ELF-1 (cell line): ENCODE measurements at regions not wholly inside any gene's neighbourhood (a gene's known extent, or its start where the extent isn't known, plus 50 kb on each side); places are given as distances from the start of the nearest gene placed in this dataset.
A peak's percentile ranks its signal among the peaks of the same experiment; 100 is the strongest.

Experiments
- DNase-seq: peaks from one replicate; pipeline ENCODE4 v3.0.0-alpha.2; 2016; ENCODE audit warnings: low read depth, low spot score

DNA sequence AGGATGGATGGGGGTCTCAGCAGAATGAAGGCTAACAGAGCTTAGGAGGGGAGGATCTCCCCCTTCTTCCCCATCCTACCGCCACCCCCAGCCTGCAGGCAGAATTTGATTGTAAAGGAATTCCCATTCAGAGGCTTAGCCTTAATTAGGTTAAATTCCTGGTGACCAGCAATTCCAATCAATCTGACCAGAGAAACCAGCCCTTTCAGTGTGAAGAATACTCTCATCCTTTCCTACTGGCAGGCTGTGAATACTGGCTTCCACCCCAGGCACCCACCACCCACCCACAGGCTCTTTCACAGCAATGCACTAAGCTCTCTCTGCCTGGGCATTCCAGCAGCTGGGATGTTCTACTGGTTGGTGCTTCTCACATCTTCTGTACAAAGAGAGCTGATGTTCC is 137.9 kb upstream of the LYZL1 start:
- peak; percentile 68 for DNase-seq

DNA sequence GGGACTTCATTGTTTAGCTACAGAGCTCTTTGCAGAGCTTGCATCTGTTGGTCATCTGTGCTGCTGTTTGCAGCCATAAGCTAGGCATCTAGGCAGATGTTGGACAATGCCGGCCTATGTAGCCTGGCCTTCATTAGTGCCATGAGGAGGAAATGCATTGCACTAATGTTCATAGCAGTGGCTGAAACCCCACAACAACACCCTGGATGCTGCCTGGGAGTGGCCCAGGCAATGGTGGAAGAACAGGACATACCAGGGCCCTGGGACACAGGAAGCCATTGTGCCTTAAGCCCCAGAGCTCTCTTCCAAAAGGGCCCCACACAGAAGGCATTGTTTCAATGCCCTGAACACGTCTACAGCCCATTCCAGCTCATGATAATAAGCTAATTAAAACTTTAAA is 131.5 kb upstream of the LYZL1 start:
- DNase-seq: no peak

DNA sequence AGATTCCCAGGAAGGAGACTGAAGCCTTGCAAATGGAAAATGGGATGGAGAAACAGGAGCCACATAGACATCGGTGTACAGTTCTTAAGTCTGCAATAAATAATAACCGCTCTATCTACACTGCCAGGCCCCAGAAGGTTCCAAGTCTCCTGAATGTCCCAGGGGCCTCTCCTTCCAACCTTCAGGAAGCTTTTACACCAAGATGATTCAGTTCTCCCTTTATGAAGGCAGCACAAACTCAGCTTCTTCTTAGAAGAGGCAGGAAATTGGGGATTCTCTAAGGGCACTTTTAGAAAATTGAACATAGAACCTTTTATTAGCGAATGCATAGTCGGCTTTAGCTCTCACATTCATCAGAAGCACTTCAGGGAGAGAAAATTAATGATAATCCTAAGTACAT is 130.8 kb upstream of the LYZL1 start:
- no peak for DNase-seq

DNA sequence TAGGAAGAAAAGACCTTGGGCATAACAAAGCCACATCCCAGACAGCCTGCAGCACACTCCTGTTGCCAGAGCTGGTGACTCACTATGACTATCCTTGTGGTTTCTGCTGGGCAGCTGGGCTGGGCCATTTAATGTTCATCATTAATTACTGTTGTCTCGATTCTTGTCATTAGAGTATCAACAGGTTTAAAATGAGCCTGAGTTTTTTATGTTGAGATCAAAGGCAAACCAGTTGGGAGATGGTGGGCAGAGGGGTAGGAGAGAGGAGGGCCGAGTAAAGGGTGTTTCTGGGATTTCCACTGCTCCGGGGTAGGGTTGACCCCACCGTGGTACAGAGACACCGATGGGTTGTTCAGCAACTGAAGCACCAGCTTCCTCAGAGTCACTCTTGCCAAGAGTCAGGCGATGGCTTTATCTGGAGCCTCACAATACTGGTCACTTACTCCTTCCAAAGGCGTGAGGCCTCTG is 128.7 kb upstream of the LYZL1 start:
- DNase-seq: peak; percentile 88

DNA sequence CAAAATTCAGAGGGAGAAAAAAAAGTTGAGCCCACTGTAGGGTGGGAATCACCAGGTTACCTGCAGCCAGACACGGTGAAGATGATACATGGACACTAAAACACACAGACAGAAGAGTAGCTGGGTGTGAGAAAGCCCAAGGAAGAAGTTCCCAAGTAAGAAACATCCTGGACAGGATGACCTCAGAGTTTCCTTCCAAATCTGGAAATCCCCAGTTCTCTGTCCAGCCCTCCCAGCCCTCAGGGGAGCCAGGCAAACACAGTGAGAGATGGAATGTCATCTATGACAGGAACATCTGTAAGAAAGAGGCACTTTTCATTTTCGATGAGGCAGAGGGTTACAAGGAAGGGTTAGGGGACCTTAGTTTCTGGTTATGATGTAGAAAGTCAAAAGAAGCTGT is 125.1 kb upstream of the LYZL1 start:
- peak; percentile 15 for DNase-seq

DNA sequence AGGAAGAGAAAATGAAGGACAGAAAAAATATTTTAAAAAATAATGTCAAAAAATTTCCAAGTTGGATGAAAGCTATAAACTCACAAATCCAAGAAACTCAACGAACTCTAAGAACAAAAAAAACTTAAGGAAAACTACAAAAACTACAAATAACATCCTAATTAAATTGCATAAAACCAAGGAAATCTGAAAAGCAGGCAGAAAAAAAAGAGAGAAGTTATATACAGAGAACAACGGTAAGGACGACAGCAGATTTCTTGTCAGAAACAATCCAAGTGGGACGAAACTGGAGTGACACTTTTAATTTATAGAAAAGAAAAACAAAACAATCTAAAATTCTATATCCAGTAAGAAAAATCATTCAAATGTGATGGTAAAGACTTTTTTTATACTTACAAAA is 122.2 kb upstream of the LYZL1 start:
- DNase-seq: no peak

DNA sequence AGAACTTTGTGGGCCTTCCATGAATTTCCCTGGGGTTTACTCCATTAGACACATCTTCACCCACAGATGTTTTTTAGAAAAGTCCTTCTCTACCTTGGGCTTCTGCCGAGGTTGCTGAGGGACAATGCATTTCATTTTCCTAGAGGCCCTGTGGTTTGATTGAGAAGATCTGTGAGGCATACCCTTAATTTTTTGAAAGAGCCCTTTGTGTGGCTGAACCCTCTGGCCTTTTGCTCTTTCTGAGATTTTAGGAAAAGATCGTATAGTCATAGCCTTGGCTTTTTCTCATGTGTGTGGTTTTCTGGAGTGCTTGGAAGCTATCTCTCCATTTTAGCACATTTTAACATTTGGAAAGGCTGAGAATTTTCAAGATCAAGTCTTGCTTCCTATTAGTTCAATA is 119.8 kb upstream of the LYZL1 start:
- DNase-seq: no peak

DNA sequence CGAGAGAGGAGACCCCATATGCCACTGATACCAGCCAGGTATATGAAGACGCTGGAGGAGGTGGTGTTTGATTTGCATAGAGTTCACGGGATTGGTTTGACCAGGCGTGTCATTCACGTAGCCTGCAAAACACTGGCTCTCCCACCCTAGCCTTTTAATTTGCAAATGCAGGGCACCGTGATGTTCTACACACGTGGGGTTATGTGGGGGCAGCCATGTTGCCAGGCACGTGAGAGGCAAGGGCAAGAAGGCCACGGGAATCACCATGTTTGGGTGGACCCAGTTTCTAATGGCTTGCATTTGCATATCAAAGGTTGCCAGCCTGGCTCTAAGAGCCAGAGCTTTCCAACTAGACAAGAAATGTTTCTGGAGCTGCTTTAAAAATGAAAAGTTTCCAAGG is 117.2 kb upstream of the LYZL1 start:
- no peak for DNase-seq

DNA sequence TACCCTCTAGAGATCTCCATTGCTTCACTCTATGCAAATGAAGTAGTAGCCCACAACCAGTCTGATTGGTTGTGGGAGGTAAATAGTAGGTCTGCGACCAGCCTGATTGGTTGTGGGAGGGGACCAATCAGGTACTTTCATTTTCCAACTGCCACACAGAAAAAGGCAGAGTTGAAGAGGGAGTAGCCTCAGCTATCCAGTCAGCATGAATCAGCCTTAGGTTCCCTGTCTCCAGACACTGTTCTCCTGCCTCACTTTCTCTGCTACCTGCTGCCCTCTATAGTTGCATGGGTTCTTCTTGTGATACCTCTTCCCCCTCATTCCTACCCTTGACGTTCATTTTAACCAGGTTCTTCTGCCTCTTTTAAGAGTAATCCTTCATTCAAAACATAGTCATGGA is 114.5 kb upstream of the LYZL1 start:
- DNase-seq: no peak

DNA sequence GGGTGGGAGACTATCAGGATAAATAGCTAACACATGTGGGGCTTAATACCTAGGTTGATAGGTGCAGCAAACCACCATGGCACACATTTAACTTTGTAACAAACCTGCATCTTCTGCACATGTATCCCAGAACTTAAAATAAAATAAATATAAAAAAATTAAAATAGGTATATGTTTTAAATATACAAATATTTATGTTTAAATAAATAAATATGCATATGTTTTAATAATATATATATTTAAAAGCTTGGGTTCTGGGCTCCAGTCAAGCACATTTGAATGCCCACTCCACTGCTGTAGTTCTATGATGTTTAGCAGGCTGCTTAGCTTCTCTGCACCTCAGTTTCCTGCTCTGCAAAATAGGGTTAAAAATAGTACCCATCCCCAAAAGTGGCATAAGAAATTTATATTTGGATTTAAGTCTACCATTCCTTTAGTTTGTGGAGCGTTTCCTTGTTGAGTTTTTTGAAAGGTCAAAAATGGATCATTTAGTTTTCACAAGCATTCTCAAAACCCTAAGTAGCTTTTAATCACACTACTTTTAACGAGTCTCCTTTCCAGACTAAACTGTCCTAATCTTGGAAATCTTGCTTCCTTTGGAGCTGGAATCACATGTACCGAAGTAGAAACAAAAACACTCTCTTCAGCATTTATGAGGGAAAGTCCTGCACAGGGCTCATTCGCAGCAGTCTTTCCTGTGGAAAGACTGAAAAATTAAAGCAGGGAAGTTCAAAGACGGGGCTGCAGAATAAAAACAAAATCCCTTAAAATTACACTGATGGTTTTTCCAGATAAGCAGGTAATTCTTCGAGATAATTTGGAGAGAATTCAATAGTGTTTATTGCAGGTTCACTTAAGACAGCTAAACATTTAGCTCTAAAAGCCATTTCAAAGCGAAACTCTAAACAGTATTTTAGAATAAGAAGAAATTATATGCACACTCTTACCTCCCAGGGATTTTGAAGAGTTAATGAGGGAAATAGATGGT is 111.7 kb upstream of the LYZL1 start:
- DNase-seq: no peak

DNA sequence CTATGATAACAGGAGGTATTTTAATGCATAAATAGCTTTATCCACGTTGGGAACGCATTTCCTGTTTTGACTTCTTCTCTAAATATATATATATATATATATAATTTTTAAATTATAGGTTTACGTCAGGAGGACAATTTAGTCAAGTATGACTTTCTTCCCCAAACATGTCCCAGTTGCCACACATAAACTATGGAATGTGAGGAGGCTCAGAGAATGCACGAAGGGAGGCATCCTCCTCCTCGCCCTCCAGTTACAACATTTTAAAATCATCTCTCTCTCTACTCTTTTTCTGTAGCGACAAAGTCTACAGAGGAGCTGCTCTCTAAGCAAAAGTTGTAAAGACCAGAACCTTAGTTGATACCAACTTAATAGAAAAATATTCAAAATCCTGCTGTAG is 106.9 kb upstream of the LYZL1 start:
- DNase-seq: no peak

DNA sequence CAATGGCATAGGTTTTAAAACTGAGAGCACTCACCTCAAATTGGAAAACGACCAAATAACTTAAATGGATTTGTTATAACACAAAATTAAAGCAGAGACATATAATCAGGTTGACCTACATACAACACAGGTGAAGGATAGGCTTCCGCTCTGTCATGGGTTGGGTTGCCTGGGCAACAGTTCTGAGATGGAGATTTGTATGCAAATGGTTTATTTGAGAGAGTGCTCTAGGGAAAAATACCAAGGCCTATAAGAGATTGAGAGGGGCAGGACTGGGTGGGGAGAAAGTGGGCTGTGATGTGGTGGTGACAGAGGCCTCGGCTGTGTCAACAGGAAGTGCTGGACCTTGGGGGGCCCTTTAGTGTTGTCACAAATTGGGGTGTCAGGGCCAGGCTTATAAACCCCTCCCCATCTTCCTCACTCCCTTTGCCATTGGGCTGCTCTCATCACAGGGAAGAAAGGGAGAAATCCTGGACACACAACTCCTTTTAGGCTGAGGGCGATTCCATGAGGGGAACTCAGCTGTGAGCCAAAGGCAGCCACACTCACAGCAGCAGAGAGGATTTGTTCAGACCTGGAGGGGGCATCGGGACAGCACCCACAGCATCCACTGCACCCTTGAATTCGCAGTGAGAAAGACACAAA is 105.4 kb upstream of the LYZL1 start:
- no peak for DNase-seq

DNA sequence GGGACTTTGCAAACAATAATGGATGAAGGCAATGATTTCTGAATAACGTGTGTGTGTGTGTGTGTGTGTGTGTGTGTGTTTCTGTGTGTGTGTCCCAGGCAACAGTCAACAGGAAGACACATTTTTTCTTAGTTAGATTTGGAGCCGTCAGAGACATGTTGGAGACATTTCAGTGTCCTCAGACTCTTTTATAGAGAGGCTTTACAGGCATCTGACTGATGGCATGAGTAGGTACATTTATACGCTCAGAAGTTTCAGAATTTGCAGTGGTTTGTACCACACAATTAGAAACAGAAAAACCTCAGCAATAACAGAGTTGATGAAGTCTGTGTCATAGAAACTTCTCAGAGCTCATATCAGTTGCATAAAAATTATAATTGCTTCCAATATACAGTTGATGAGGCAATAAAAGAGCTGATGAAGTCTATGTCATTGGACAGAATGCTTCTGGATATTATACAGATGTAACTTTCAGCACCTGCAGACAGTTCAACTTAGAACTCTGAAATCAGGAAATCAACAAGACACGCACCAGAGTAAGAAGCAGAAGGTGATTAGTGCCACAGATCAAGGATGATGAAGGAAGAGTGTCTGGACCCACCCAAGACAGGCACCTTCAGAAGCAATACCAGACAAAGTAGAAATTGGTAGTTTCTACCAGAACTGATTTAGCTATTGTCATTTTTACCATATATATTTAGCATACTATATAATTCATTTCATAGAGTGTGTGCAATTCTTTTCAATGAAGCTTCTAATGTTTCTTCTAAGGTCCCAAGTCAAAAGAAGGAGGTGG is 104.5 kb upstream of the LYZL1 start:
- no peak for DNase-seq

DNA sequence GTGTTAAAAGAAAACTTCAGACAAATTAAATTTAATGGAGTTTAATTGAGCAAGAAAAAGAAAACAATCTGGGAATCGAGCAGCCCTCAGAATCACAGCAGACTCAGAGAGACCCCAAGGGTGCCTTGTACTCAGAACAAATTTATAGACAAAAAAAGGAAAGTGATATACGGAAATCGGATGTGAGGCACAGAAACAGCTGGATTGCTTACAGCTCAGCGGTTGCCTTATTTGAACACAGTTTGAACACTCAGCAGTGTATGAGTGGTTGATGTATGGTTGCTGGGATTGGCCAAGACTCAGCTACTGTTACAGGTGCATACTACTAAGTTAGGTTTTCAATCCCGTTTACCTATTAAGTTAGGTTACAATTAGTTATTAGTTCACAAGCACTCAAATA is 103.8 kb upstream of the LYZL1 start:
- DNase-seq: no peak

DNA sequence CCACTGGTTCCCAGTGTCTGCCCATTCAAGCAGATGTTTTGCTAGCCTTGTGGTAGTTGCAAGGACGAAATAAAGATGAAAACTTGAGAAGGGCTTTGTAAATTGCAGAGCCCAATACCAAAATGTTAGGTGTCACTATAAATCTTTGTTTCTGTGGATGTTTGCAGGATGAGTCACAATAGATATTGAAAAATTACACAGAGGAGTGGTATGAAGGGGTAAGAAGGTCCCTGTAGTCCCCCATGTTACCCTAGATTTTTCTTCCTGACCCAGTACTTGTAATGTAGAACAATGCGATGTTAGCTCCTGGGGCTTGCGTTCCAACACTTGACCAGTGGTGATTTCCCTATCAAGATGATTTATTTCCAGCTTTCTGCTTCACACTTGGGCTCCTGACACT is 102.6 kb upstream of the LYZL1 start:
- no peak for DNase-seq

DNA sequence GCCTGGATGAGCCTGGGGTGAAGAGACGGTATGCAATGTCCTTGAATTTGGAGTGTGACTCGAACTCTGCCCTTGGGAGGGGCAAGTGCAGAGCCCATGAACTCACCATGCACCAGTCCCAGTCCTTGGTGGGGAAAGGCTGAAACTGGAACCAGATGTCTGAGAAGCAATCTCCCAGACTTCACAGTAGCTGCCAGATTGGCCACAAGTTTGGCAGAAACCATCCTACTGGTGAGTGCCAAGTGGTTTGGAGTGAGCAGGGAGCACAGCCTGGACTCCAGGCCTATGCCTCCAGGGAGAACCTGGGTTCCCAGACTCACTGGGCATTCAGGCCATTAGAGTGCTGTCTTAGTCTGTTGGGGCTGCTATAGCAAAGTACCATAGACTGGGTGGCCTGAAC is 99.6 kb upstream of the LYZL1 start:
- DNase-seq: no peak

DNA sequence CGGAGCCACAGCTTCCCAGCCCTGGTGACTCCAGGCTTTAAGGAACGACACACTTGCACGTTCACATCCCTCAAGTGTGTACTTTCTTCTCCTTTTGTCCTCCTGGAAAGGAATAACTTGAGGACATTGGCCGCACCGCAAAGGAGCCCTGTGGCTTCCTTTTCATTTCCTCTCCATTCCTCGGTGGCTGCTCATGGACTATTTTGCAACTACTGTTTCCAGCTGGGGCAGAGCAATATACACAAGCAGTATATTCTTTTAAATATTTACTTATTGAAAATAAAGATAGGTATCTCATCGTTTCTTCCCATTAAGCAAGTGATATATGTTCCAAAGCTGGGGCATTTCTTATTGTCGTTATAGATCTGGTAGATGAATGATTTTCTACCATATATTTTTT is 97.2 kb upstream of the LYZL1 start:
- no peak for DNase-seq

DNA sequence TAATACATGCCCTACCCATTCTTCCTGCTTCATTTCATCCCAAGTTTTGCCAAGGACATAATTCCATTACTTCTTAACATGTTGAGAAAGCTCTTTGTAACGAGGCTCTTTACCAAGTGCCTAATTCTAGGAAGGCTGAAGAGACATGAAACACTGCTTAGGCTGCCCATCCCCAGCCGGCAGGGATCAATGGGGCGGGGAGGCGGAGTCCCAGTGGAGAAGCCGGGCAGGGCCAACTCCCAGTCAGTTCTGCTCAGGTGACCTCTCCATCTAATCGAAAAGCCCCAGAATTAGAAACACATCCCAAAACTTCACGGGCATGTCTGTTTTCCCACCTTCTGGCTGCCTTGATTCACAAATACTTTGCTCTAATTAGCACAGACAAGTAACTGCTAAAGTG is 89.5 kb upstream of the LYZL1 start:
- DNase-seq: no peak

DNA sequence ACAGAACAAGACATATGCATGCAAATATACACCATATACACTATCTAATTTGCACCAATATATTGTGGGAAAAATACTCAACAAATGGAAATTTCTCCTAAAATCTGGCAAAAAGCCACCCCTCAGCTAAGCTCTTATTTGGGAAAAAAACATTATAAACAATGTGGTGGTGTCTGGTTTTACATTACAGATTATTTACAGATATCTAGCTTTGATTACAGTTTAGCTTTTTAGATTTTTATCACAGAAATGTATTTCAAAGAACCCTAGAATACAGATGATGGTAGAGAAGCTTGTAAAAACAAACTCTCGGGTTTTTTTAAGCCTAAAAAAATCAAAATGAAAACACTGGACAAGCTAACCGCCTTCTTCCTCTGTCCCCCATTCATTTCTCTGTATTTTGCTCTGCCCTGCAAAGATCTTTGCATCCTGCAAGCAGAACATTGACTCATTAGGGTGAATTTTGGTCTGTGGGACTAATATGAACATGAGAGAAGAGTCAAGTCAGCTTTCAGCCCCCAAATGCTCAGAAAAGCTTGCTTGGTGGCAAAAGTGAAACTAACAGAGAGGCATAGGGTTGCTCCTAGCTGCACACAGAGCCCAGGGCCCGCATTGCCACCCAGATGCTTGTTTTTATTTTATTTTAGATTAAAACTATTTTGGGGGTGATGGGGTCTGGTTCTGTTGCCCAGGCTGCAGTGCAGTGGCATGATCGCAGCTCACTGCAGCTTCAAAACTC is 88.8 kb upstream of the LYZL1 start:
- no peak for DNase-seq

DNA sequence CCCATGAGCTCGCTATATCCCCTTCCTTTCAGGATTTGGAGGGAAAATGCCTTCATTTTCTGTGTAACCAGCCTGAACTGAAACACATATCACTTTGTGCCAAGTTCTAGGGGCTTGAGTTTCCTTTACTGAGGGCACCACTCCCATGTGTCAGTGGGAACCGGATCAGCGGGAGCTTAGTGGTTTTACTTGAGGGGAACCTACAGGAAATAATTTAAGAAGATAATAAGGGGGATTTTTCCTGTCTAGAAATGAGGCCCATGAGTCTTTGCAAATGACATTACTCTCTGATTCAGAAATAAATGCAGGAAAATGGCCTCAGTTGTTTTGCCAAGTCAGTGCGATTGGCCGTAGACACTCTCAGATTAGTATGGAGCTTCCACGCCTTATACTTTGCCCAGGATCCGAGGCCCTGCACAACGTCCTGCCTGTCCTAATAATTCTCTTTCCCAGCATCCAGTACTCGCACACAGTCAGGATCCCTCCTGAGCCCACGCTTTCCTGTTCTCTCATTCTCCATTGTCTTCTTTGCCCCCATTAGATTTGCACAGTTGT is 86.4 kb upstream of the LYZL1 start:
- DNase-seq: no peak

DNA sequence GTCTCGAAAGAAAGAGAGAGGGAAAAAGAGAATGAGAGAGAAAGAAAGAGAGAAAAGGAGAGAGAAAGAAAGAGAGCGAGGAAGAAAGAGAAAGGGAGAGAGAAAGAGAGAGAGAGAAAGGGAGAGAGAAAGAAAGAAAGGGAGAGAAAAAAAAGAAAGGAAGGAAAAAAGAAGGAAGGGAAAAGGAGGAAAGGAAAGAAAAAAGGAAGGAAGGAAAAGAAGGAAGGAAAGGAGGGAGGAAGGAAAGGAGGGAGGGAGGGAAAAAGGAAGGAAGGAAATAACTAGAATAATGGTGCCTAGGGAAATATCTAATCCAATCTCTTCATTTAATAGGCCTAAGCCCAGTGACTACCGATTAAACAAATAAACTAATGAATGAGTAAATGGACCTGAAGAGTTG is 85.4 kb upstream of the LYZL1 start:
- no peak for DNase-seq
